ENCODE measurements at regions not wholly inside any gene's neighbourhood (a gene's known extent, or its start where the extent isn't known, plus 50 kb on each side); places are given as distances from the start of the nearest gene placed in this dataset.

DNA sequence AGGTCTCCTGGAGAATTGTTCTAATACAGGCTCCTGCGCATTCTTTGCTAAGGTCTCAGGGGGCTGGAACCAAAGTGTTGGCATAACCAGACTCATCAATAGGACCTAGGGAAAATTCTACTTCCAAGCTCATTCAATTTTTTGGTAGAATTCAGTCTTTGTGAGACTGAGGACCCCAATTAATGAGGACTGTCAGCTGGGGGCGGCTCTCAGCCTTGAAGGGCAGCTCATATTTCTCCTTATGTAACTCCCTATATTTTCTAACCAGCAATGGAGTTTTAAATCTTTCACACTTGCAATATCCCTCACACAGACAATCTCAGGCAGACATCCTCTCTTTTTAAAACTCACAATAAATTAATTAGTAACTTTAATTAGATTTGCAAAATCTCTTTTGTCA is 476.4 kb upstream of the LRFN5 start:
- TF ChIP-seq REST (IDR thresholded peaks at IDR 0.05) = no peak
- TF ChIP-seq HOXB13 (CRISPR knock-in tag; IDR thresholded peaks at IDR 0.05; ENCODE audit: low read depth) = no peak
- TF ChIP-seq NR3C1 (IDR thresholded peaks at IDR 0.05) = no peak
- TF ChIP-seq, protein P1, sequence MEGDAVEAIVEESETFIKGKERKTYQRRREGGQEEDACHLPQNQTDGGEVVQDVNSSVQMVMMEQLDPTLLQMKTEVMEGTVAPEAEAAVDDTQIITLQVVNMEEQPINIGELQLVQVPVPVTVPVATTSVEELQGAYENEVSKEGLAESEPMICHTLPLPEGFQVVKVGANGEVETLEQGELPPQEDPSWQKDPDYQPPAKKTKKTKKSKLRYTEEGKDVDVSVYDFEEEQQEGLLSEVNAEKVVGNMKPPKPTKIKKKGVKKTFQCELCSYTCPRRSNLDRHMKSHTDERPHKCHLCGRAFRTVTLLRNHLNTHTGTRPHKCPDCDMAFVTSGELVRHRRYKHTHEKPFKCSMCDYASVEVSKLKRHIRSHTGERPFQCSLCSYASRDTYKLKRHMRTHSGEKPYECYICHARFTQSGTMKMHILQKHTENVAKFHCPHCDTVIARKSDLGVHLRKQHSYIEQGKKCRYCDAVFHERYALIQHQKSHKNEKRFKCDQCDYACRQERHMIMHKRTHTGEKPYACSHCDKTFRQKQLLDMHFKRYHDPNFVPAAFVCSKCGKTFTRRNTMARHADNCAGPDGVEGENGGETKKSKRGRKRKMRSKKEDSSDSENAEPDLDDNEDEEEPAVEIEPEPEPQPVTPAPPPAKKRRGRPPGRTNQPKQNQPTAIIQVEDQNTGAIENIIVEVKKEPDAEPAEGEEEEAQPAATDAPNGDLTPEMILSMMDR (IDR thresholded peaks at IDR 0.05) = no peak
- no peak for TF ChIP-seq CHD2 (IDR thresholded peaks at IDR 0.05; ENCODE audit: low read length, partially characterized antibody)
- no peak for TF ChIP-seq POLR2A (IDR thresholded peaks at IDR 0.05; ENCODE audit: low read length)
- TF ChIP-seq ZC3H11A (IDR thresholded peaks at IDR 0.05) = no peak
- TF ChIP-seq ESRRA (IDR thresholded peaks at IDR 0.05; ENCODE audit: borderline replicate concordance, low read length) = no peak
- TF ChIP-seq TP53 (CRISPR knock-in tag; IDR thresholded peaks at IDR 0.05) = no peak
- TF ChIP-seq EP300 (IDR thresholded peaks at IDR 0.05) = no peak
- TF ChIP-seq MAFK (IDR thresholded peaks at IDR 0.05; ENCODE audit: partially characterized antibody) = no peak

All from A549 (cell line).